SKM-1 (cell line): ENCODE measurements at regions not wholly inside any gene's neighbourhood (a gene's known extent, or its start where the extent isn't known, plus 50 kb on each side); places are given as distances from the start of the nearest gene placed in this dataset.
A peak's percentile ranks its signal among the peaks of the same experiment; 100 is the strongest.

Experiments used
- DNase-seq: peaks from one replicate; lab custom pipeline; 2025; ENCODE audit not compliant: unreplicated experiment; lab: John Stamatoyannopoulos, UW

- no peak for DNase-seq
Observed at GRCh38 chr6:62672989-62673388, 387.0 kb upstream of the KHDRBS2 start.

- DNase-seq: no peak
Observed at GRCh38 chr6:62670490-62671223, 384.6 kb upstream of the KHDRBS2 start.

- no peak for DNase-seq
Observed at GRCh38 chr6:62669831-62670230, 383.8 kb upstream of the KHDRBS2 start.

- DNase-seq: no peak
Observed at GRCh38 chr6:62652692-62653328, 366.8 kb upstream of the KHDRBS2 start.

- no peak for DNase-seq
Observed at GRCh38 chr6:62645274-62645673, 359.2 kb upstream of the KHDRBS2 start.

GRCh38 chr6:62640749-62641148, 354.7 kb upstream of the KHDRBS2 start:
- DNase-seq: no peak

GRCh38 chr6:62626661-62627060, 340.6 kb upstream of the KHDRBS2 start:
- DNase-seq: no peak

GRCh38 chr6:62623846-62624532, 338.0 kb upstream of the KHDRBS2 start:
- no peak for DNase-seq

- no peak for DNase-seq
Observed at GRCh38 chr6:62615366-62616015, 329.5 kb upstream of the KHDRBS2 start.

- DNase-seq: no peak
Observed at GRCh38 chr6:62614442-62614841, 328.4 kb upstream of the KHDRBS2 start.

- no peak for DNase-seq
Observed at GRCh38 chr6:62613928-62614327, 327.9 kb upstream of the KHDRBS2 start.

GRCh38 chr6:62612471-62612870, 326.4 kb upstream of the KHDRBS2 start:
- no peak for DNase-seq

GRCh38 chr6:62570372-62570771, 284.3 kb upstream of the KHDRBS2 start:
- DNase-seq: no peak

GRCh38 chr6:62541502-62541901, 255.5 kb upstream of the KHDRBS2 start:
- no peak for DNase-seq

GRCh38 chr6:62530985-62531384, 245.0 kb upstream of the KHDRBS2 start:
- DNase-seq: no peak

GRCh38 chr6:62528894-62529526, 243.0 kb upstream of the KHDRBS2 start:
- DNase-seq: peak; percentile 16

- DNase-seq: no peak
Observed at GRCh38 chr6:62523630-62524029, 237.6 kb upstream of the KHDRBS2 start.

- no peak for DNase-seq
Observed at GRCh38 chr6:62519574-62519973, 233.5 kb upstream of the KHDRBS2 start.

GRCh38 chr6:62516291-62517141, 230.5 kb upstream of the KHDRBS2 start:
- DNase-seq: no peak

GRCh38 chr6:62492192-62492822, 206.3 kb upstream of the KHDRBS2 start:
- no peak for DNase-seq
